A549 (cell line): ENCODE measurements at regions not wholly inside any gene's neighbourhood (a gene's known extent, or its start where the extent isn't known, plus 50 kb on each side); places are given as distances from the start of the nearest gene placed in this dataset.

Source experiments
- ATAC-seq, 2 experiments: fragments of 200-7000 bp in 1 of 2; fragments of >200 bp in 1 of 2; cut with Nextera tagmentation in 1 of 2; cut with Tn5 transposase in 1 of 2; 3 replicates each; pipeline versions ENCODE4 v1.8.0 to v1.9.1; 2018 to 2020; ENCODE audit warnings: mild to moderate bottlenecking in 1 of 2, moderate library complexity in 1 of 2
- CTCF ChIA-PET: fragments of 300-600 bp; sonication (Branson Sonifier 250); formaldehyde crosslinking; extraction: SDS; loops from one replicate; lab custom pipeline; 2021; ENCODE audit warnings: antibody characterized with exemption, inconsistent platforms; lab: Yijun Ruan, JAX
- POLR2A ChIA-PET: fragments of 350-600 bp; formaldehyde crosslinking; extraction: SDS; loops from one replicate; lab custom pipeline; 2021; ENCODE audit warnings: antibody characterized with exemption, inconsistent platforms; lab: Yijun Ruan, JAX
- DNase-seq, 2 experiments: peaks; one replicate each; pipeline versions ENCODE4 v3.0.0 to v3.0.0-alpha.2; 2011 to 2016; ENCODE audit warnings: low read depth in 1 of 2, low spot score in 1 of 2
- FAIRE-seq: peaks from 2 replicates; lab custom pipeline; 2011; peaks lifted over from hg19 to GRCh38; lab: Jason Lieb, UNC
- H3K27ac ChIP-seq, 2 experiments: fragments of >200 bp; sonication (Bioruptor Twin); formaldehyde crosslinking; 3 replicates each; pipeline ENCODE4 v1.5.1; 2016 to 2017
- H3K4me1 ChIP-seq: fragments of >200 bp; sonication (Bioruptor Twin); formaldehyde crosslinking; 3 replicates; pipeline ENCODE4 v1.6.1; 2016
- H3K4me2 ChIP-seq: fragments of >200 bp; sonication (Bioruptor Twin); formaldehyde crosslinking; 3 replicates; pipeline ENCODE4 v1.6.1; 2016
- H3K4me3 ChIP-seq: fragments of >200 bp; sonication (Bioruptor Twin); formaldehyde crosslinking; 3 replicates; pipeline ENCODE4 v1.5.1; 2016
- H3K9me3 ChIP-seq: fragments of >200 bp; sonication (Bioruptor Twin); formaldehyde crosslinking; 3 replicates; pipeline ENCODE4 v1.6.1; 2016
- BCL3 ChIP-seq: fragments of >200 bp; sonication (Bioruptor Twin); formaldehyde crosslinking; IDR thresholded peaks from 3 replicates; pipeline ENCODE4 v1.6.1; 2016
- CBX8 ChIP-seq: fragments of 200-600 bp; sonication (generic); IDR thresholded peaks from 2 replicates; pipeline ENCODE4 v1.6.1; 2016
- CEBPB ChIP-seq, 2 experiments: fragments of >200 bp in 1 of 2; sonication (Bioruptor Twin) in 1 of 2; formaldehyde crosslinking in 1 of 2; IDR thresholded peaks; 2 replicates each; pipeline ENCODE4 v1.6.1; 2012 to 2016
- CHD4 ChIP-seq: fragments of 200-600 bp; sonication (generic); IDR thresholded peaks from 2 replicates; pipeline ENCODE4 v1.6.1; 2016; ENCODE audit warnings: antibody characterized with exemption, mild to moderate bottlenecking, borderline replicate concordance
- EHF ChIP-seq: fragments of 250-450 bp; sonication (Bioruptor Pico); IDR thresholded peaks from 2 replicates; pipeline ENCODE4 v1.5.0; 2020; ENCODE audit warnings: mild to moderate bottlenecking
- EP300 ChIP-seq, 2 experiments: fragments of >200 bp; sonication (Bioruptor Twin); formaldehyde crosslinking; IDR thresholded peaks; 2 replicates in 1 of 2; 3 replicates in 1 of 2; pipeline ENCODE4 v1.6.1; 2016 to 2017
- ESRRA ChIP-seq: fragments of 150-350 bp; IDR thresholded peaks from 2 replicates; pipeline ENCODE4 v1.6.1; 2014; ENCODE audit warnings: mild to moderate bottlenecking, low read length, borderline replicate concordance
- FOSB ChIP-seq: fragments of 250-450 bp; sonication (Bioruptor Pico); IDR thresholded peaks from 2 replicates; pipeline ENCODE4 v1.5.0; 2020; ENCODE audit warnings: mild to moderate bottlenecking, moderate library complexity
- FOSL2 ChIP-seq, 2 experiments: fragments of 450-650 bp in 1 of 2; fragments of >200 bp in 1 of 2; sonication (Bioruptor Twin) in 1 of 2; formaldehyde crosslinking; IDR thresholded peaks; 2 replicates each; pipeline versions ENCODE4 v1.5.0 to v1.6.1; 2016 to 2020; ENCODE audit warnings: mild to moderate bottlenecking in 1 of 2, moderate library complexity in 1 of 2
- GATA3 ChIP-seq: IDR thresholded peaks from 2 replicates; pipeline ENCODE4 v1.6.1; 2012; ENCODE audit warnings: borderline replicate concordance
- HDAC2 ChIP-seq: fragments of 200-600 bp; sonication (generic); IDR thresholded peaks from 2 replicates; pipeline ENCODE4 v1.6.1; 2016
- HOXA7 ChIP-seq: fragments of 250-450 bp; sonication (Bioruptor Pico); IDR thresholded peaks from 2 replicates; pipeline ENCODE4 v1.5.0; 2020; ENCODE audit warnings: mild to moderate bottlenecking, moderate library complexity
- HOXB13 ChIP-seq: fragments of 250-450 bp; sonication (Bioruptor Pico); IDR thresholded peaks from 2 replicates; pipeline ENCODE4 v1.5.0; 2020; ENCODE audit warnings: low read depth, mild to moderate bottlenecking, moderate library complexity
- JUN ChIP-seq, 2 experiments: fragments of >200 bp; sonication (Bioruptor Twin); formaldehyde crosslinking; IDR thresholded peaks; 2 replicates in 1 of 2; 3 replicates in 1 of 2; pipeline ENCODE4 v1.6.1; 2016 to 2017
- MAFK ChIP-seq: fragments of 450-650 bp; IDR thresholded peaks from 2 replicates; pipeline ENCODE4 v1.6.1; 2014; ENCODE audit not compliant: partially characterized antibody
- MAZ ChIP-seq: fragments of 150-350 bp; IDR thresholded peaks from 2 replicates; pipeline ENCODE4 v1.6.1; 2014; ENCODE audit warnings: antibody characterized with exemption, low read depth, low read length, borderline replicate concordance
- MYC ChIP-seq: IDR thresholded peaks from 2 replicates; pipeline ENCODE4 v1.6.1; 2012; ENCODE audit warnings: mild to moderate bottlenecking, inconsistent platforms, low read length, improper control_type of control experiment, borderline replicate concordance
- NFE2L2 ChIP-seq: fragments of 150-350 bp; conservative IDR thresholded peaks from 2 replicates; pipeline ENCODE4 v1.6.1; 2014; ENCODE audit warnings: low read length
- NPAS2 ChIP-seq: fragments of 250-450 bp; sonication (Bioruptor Pico); IDR thresholded peaks from 2 replicates; pipeline ENCODE4 v1.8.0; 2022; ENCODE audit warnings: mild to moderate bottlenecking, moderate library complexity, borderline replicate concordance
- PHF8 ChIP-seq: fragments of 200-600 bp; sonication (generic); IDR thresholded peaks from 2 replicates; pipeline ENCODE4 v1.6.1; 2016; ENCODE audit warnings: low read depth, mild to moderate bottlenecking, antibody characterized with exemption, moderate library complexity, borderline replicate concordance
- POLR2A ChIP-seq: IDR thresholded peaks from 2 replicates; pipeline ENCODE4 v1.6.1; 2012; ENCODE audit warnings: mild to moderate bottlenecking, low read length
- POLR2AphosphoS2 ChIP-seq: conservative IDR thresholded peaks from 2 replicates; pipeline ENCODE4 v1.6.1; 2012; ENCODE audit warnings: low read length, improper control_type of control experiment, inconsistent platforms
- RARB ChIP-seq: fragments of 250-450 bp; sonication (Bioruptor Pico); IDR thresholded peaks from 2 replicates; pipeline ENCODE4 v1.8.0; 2021; ENCODE audit warnings: mild to moderate bottlenecking, moderate library complexity
- RCOR1 ChIP-seq: fragments of 150-350 bp; IDR thresholded peaks from 2 replicates; pipeline ENCODE4 v1.6.1; 2014; ENCODE audit warnings: antibody characterized with exemption, low read length, low read depth
- REST ChIP-seq: fragments of 200-600 bp; sonication (generic); IDR thresholded peaks from 2 replicates; pipeline ENCODE4 v1.6.1; 2016; ENCODE audit warnings: antibody characterized with exemption, mild to moderate bottlenecking, moderate library complexity
- RNF2 ChIP-seq: fragments of 200-600 bp; sonication (generic); IDR thresholded peaks from 2 replicates; pipeline ENCODE4 v1.6.1; 2016; ENCODE audit warnings: low read depth, mild to moderate bottlenecking, antibody characterized with exemption, moderate library complexity, borderline replicate concordance
- SREBF2 ChIP-seq: fragments of 450-650 bp; IDR thresholded peaks from 2 replicates; pipeline ENCODE4 v1.6.1; 2014; ENCODE audit warnings: mild to moderate bottlenecking, moderate library complexity
- TFCP2L1 ChIP-seq: fragments of 250-450 bp; sonication (Bioruptor Pico); IDR thresholded peaks from 2 replicates; pipeline ENCODE4 v1.5.0; 2021; ENCODE audit warnings: mild to moderate bottlenecking
- TP53 ChIP-seq: fragments of 250-450 bp; sonication (Bioruptor Pico); IDR thresholded peaks from 2 replicates; pipeline ENCODE4 v1.5.0; 2021; ENCODE audit warnings: mild to moderate bottlenecking, moderate library complexity
- USF2 ChIP-seq: fragments of 450-650 bp; IDR thresholded peaks from 2 replicates; pipeline ENCODE4 v1.6.1; 2014; ENCODE audit warnings: antibody characterized with exemption
- ZC3H11A ChIP-seq: fragments of 450-650 bp; IDR thresholded peaks from 2 replicates; pipeline ENCODE4 v1.6.1; 2014; ENCODE audit warnings: antibody characterized with exemption, mild to moderate bottlenecking
- ZNF302 ChIP-seq: fragments of 250-450 bp; sonication (Bioruptor Pico); IDR thresholded peaks from 2 replicates; pipeline ENCODE4 v1.9.0; 2021; ENCODE audit warnings: inconsistent platforms, mild to moderate bottlenecking, moderate library complexity
- ZSCAN20 ChIP-seq: fragments of 250-450 bp; sonication (Bioruptor Pico); IDR thresholded peaks from 2 replicates; pipeline ENCODE4 v1.8.0; 2022; ENCODE audit warnings: mild to moderate bottlenecking, moderate library complexity
- WGBS: methylation state at CpG from one replicate; pipeline ENCODE4 v1.1.6; 2017; ENCODE audit errors: missing lambda C conversion rate; 5-methylcytosine and 5-hydroxymethylcytosine counted together

DNA sequence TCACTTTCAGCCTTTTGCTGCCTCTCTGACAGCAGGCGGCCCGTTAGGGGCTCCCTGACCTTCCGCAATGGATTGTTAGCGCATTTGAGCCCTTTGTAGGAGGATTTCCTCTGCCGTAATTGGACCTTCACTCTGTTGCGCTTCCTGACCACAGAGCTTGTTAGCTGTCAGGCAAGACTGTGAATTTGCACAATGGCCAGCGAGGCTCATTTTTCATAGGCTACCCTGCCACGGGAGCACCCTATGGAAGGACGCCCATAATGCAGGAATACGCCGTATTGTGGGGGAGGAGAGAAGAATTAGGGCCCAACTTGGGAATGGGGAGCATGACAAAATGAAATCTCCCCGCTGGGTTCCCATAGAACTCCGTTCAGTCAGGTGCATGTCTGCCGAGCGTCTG is 205.2 kb upstream of the NLRP1 start:
- Histone ChIP-seq H3K4me3 (no peak overlapping the region), H3K9me3 (peaks cover 15% of the 10 kb centered on the region), H3K27ac (no peak overlapping the region), H3K4me1 (no peaks in the 10 kb centered on the region), H3K4me2 (no peak overlapping the region)
- FAIRE-seq (no peak), DNase-seq (no peak), ATAC-seq (no peak)
- ChIA-PET CTCF (interaction anchor here (0.8 to 1.6 kb wide), 3 partner anchors 9 to 15 kb away, joined by 3 to 4 read pairs (median 3); no protein-coding TSS in a partner anchor), POLR2A (no interaction called here)
- 63% methylated on average over 15 of the region's 15 CpGs for whole genome bisulfite sequencing
- TF ChIP-seq CBX8 (no peak), RARB (CRISPR knock-in tag) (no peak), POLR2AphosphoS2 (no peak), CHD4 (no peak), TFCP2L1 (no peak), BCL3 (no peak), HOXA7 (no peak), MAZ (no peak), ZC3H11A (no peak), NFE2L2 (no peak), MAFK (no peak), JUN (IDR thresholded peaks at IDR 0.05) (no peak), RNF2 (no peak), FOSB (CRISPR knock-in tag) (no peak), EHF (no peak), FOSL2 (IDR thresholded peaks at IDR 0.05) (no peak), FOSL2 (CRISPR knock-in tag; IDR thresholded peaks at IDR 0.05) (no peak), RCOR1 (no peak), HDAC2 (no peak), ZSCAN20 (CRISPR knock-in tag) (no peak), MYC (no peak)
- TF ChIP-seq, all 56 proteins: peak for 0

DNA sequence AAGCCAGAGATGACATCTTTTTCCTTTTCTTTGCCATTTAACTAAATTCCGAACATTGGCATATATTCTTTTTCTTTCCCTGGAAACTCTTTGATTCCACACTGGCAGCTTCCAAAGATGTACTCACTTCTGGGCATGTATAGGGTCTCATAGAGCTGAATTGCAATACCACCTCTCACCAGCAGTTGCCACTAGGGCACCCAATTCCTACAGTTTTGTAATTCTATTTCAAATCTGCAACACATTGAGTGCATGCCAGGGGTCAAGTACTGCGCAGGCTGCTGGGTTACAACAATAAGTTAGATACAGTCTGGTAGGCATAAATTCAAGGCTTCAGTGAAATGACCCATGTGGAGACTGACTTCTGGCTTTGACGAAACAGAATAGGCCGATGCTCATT is 208.8 kb upstream of the NLRP1 start:
- Histone ChIP-seq H3K4me2 (no peak overlapping the region), H3K9me3 (peaks cover 15% of the 10 kb centered on the region), H3K27ac (no peak overlapping the region)
- DNase-seq: no peak
- TF ChIP-seq CEBPB (IDR thresholded peaks at IDR 0.05): no peak
- no peak for TF ChIP-seq TFCP2L1
- no peak for TF ChIP-seq ESRRA
- no peak for TF ChIP-seq NPAS2 (CRISPR knock-in tag)
- no peak for TF ChIP-seq FOSB (CRISPR knock-in tag)
- TF ChIP-seq SREBF2: no peak
- TF ChIP-seq HDAC2: no peak
- no peak for TF ChIP-seq TP53
- TF ChIP-seq GATA3: no peak
- TF ChIP-seq PHF8: no peak
- no peak for TF ChIP-seq POLR2AphosphoS2
- no peak for TF ChIP-seq POLR2A
- TF ChIP-seq REST: no peak
- no peak for TF ChIP-seq EP300 (IDR thresholded peaks at IDR 0.05)
- TF ChIP-seq USF2: no peak
- TF ChIP-seq NFE2L2: no peak
- no peak for TF ChIP-seq HOXB13 (CRISPR knock-in tag)
- no peak for TF ChIP-seq ZNF302 (CRISPR knock-in tag)
- TF ChIP-seq CBX8: no peak
- TF ChIP-seq, all 56 proteins: peak for 0
- FAIRE-seq (no peak), ATAC-seq (no peak)
- 36% methylated on average over 4 of the region's 4 CpGs for WGBS
- ChIA-PET CTCF (interaction anchor here (1.0 to 2.7 kb wide), 5 partner anchors 8 to 629 kb away, joined by 3 to 9 read pairs (median 4); no protein-coding TSS in a partner anchor), POLR2A (no interaction called here)
- Histone ChIP-seq H3K4me3 (no peak overlapping the region), H3K4me1 (no peaks in the 10 kb centered on the region)
